ENCODE measurements at regions not wholly inside any gene's neighbourhood (a gene's known extent, or its start where the extent isn't known, plus 50 kb on each side); places are given as distances from the start of the nearest gene placed in this dataset.

DNA sequence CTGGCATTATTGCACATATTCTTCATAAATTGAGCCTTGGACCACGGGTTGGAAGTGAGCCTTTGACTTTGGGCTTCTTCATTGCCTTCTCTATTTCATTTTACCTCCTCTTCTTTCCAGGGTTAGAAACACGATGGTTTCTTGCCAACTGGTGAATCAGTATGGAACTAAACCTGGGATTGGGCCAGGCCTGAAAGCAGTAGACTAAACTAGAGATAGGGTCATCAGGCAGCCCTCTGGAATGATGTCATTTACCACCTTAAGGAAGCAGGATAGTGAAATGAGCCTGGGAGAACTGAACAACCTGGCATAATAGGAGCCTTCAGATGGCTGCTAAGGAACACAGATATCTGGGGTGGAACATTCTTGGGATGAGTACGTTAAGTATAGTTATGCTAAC lies 67.5 kb upstream of the ATP8A1 start:
- TF ChIP-seq, protein P1, sequence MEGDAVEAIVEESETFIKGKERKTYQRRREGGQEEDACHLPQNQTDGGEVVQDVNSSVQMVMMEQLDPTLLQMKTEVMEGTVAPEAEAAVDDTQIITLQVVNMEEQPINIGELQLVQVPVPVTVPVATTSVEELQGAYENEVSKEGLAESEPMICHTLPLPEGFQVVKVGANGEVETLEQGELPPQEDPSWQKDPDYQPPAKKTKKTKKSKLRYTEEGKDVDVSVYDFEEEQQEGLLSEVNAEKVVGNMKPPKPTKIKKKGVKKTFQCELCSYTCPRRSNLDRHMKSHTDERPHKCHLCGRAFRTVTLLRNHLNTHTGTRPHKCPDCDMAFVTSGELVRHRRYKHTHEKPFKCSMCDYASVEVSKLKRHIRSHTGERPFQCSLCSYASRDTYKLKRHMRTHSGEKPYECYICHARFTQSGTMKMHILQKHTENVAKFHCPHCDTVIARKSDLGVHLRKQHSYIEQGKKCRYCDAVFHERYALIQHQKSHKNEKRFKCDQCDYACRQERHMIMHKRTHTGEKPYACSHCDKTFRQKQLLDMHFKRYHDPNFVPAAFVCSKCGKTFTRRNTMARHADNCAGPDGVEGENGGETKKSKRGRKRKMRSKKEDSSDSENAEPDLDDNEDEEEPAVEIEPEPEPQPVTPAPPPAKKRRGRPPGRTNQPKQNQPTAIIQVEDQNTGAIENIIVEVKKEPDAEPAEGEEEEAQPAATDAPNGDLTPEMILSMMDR (IDR thresholded peaks at IDR 0.05) = no peak
- no peaks in the 10 kb centered on the region for H3K4me1 ChIP-seq
- no peaks in the 10 kb centered on the region for H3K27me3 ChIP-seq
- H3K27ac ChIP-seq = no peak overlapping the region
- H3K4me3 ChIP-seq = no peak overlapping the region
- H3K9me3 ChIP-seq = no peaks in the 10 kb centered on the region
- no peak for DNase-seq (ENCODE audit: low spot score)
- no peaks in the 10 kb centered on the region for H3K36me3 ChIP-seq

DNA sequence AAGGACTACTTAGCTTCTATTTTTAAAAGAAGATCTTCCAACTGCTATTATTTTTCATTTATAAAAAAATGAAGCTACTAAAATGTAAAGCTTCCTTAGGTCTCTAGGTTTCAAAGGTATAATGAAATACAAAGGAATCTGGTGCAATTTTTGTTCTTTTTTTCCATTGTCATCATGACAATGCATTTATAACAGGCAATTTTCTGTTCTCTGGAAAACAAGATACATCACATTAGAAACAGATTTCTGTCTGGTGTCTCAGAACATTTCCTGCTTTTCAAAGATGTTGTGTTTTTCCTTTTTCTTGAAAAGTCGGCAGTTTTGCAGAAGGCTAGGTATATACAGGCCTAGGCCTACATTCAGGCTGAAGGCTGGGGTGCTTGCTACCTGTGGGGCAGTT lies 63.6 kb upstream of the ATP8A1 start:
- Histone ChIP-seq H3K4me3 (no peak overlapping the region), H3K9me3 (no peaks in the 10 kb centered on the region), H3K27ac (no peak overlapping the region), H3K36me3 (no peaks in the 10 kb centered on the region), H3K4me1 (no peaks in the 10 kb centered on the region), H3K27me3 (no peaks in the 10 kb centered on the region)
- no peak for DNase-seq (ENCODE audit: low spot score)
- TF ChIP-seq, protein P1 (IDR thresholded peaks at IDR 0.05) = no peak

DNA sequence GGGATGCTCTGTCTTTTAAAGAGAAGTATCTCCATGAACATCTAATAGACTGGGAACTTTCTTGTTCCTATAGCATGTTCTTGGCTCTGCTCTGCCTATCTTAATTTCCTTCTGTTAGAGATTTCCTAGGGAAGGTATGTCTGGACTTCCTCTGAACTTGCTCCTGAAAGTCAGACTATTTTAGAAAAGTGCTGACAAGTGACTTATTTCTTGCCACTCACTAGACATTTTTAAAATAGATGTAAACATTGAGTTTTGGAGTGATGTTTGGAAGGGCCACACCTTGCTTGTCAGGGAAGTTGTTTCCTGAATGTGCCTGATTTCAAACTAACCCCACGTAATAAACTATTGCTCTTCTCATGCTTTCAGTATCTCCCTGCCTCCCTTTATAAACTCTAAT lies 62.4 kb upstream of the ATP8A1 start:
- TF ChIP-seq, protein P1 (IDR thresholded peaks at IDR 0.05) = no peak
- no peaks in the 10 kb centered on the region for H3K36me3 ChIP-seq
- H3K27me3 ChIP-seq = no peaks in the 10 kb centered on the region
- no peaks in the 10 kb centered on the region for H3K9me3 ChIP-seq
- no peak overlapping the region for H3K27ac ChIP-seq
- no peak overlapping the region for H3K4me3 ChIP-seq
- no peak for DNase-seq (ENCODE audit: low spot score)
- no peaks in the 10 kb centered on the region for H3K4me1 ChIP-seq

DNA sequence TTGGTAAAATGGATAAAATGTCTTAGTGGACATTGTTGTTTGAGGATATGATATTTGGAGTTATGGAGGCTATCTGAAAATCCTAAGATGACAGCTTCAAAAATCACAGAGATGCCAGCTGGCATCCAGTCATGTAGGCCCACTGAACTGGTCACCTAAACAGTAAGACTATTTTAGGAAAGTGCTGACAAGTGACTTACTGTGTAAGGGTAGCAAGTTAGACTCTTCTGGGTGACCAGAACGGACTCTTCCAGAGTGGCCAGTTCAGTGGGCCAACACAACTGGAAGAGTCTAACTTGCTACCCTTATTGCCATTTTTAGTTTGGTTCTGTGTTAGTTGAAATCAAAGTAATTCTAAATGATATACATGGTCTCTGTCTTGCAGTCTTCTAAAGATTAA lies 61.4 kb upstream of the ATP8A1 start:
- Histone ChIP-seq H3K27ac (no peak overlapping the region), H3K27me3 (no peaks in the 10 kb centered on the region), H3K36me3 (no peaks in the 10 kb centered on the region), H3K4me3 (no peak overlapping the region), H3K4me1 (no peaks in the 10 kb centered on the region), H3K9me3 (no peaks in the 10 kb centered on the region)
- no peak for DNase-seq (ENCODE audit: low spot score)
- TF ChIP-seq, protein P1 (IDR thresholded peaks at IDR 0.05) = no peak

DNA sequence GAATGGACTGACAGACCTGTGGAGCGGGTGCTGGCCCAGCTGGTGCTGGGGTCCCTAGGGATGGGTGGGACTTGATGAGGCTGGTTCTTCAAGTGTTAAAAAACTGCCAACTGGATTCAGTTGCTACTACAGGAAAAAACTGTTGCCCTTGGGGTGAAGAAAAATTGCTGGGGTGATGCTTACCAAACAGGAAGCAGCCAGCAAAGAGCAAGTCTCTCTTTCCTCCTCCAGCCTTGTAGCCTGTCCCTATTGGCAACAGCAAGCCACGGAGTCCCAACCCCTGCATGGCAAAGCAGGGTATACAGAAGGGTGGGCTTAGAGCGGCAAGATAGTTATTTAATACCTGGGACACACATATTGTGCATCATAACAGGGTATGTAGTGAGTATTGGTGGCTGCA lies 60.1 kb upstream of the ATP8A1 start:
- Histone ChIP-seq H3K27me3 (no peaks in the 10 kb centered on the region), H3K4me3 (no peak overlapping the region), H3K27ac (no peak overlapping the region), H3K9me3 (no peaks in the 10 kb centered on the region), H3K4me1 (no peaks in the 10 kb centered on the region), H3K36me3 (no peaks in the 10 kb centered on the region)
- TF ChIP-seq, protein P1 (IDR thresholded peaks at IDR 0.05) = no peak
- DNase-seq (ENCODE audit: low spot score) = no peak

DNA sequence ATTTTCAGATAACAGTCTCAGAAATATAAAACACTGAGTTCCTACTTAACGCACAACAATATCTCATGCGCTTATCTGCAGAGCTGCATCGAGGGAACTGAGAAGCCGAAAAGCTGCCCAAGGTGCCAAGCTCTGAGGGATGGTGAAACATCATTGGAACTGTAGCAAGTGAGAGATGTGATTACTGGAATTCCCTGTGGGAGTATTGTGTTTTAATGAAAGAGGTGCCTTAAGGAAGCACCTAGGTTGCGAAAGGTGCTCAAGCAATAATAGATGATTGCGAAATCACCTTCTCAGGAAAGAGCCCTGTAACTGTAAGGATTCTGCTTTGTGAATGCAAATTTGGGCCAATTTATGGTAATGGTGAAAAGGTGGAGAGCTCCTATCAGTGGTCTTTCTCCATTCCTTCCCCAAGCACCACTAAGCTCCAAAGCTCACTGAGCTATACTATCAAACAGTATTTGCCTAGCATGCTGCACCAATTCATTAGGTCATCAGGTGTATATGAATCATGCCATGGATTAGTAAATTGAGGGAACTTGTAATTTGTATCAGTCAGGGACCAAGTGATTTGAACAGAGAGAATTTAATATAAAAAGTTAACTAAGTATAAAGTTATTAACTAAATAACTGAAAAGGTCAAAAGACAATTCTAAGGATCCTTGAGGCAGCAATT lies 59.0 kb upstream of the ATP8A1 start:
- no peaks in the 10 kb centered on the region for H3K36me3 ChIP-seq
- DNase-seq (ENCODE audit: low spot score) = no peak
- no peaks in the 10 kb centered on the region for H3K27me3 ChIP-seq
- H3K27ac ChIP-seq = no peak overlapping the region
- no peaks in the 10 kb centered on the region for H3K4me1 ChIP-seq
- H3K4me3 ChIP-seq = no peak overlapping the region
- TF ChIP-seq, protein P1 (IDR thresholded peaks at IDR 0.05) = no peak
- no peaks in the 10 kb centered on the region for H3K9me3 ChIP-seq

All from right atrium auricular region (tissue), 2 donors.